ENCODE measurements at regions not wholly inside any gene's neighbourhood (a gene's known extent, or its start where the extent isn't known, plus 50 kb on each side); places are given as distances from the start of the nearest gene placed in this dataset.

DNA sequence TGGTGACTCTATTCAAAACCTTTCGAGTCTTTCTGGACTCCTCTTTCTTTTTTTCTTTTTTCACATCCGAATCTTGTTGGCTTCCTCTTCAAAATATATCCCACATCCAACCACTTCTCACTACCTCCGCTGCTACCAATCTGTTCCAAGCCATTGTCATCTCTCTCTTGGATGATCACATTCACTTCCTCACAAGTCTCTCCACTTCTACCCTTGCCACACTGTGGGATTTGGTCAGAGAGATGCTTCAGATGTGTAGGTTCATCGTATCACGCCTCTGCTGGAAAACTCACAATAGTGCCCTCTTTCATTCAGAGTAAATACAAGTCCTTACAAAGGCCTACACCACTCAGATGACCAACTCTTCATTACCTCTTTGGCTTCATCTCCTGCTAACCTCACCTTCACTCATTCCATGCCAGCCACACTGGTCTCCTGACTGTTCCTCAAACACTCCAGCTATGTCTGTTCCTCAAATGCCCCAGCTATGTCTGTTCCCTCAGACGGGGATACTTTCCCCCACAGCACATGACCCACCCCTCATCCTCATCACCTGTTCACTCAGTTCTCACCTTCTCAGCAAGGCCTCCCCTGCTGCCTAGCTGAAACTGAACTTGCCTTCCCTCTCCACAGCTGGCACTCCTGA lies 67.2 kb upstream of the PELI1 start (continued):
- TF ChIP-seq TOX (CRISPR knock-in tag; IDR thresholded peaks at IDR 0.05; ENCODE audit: borderline replicate concordance) (no peak), OSR1 (CRISPR knock-in tag; IDR thresholded peaks at IDR 0.05) (no peak)

- ATAC-seq: no peak
- TF ChIP-seq OSR1 (CRISPR knock-in tag; IDR thresholded peaks at IDR 0.05) (no peak), TCF4 (CRISPR knock-in tag; IDR thresholded peaks at IDR 0.05; ENCODE audit: borderline replicate concordance) (no peak), CSDC2 (CRISPR knock-in tag; IDR thresholded peaks at IDR 0.05) (no peak), ZNF70 (CRISPR knock-in tag; IDR thresholded peaks at IDR 0.05) (no peak), ARNTL (CRISPR knock-in tag; IDR thresholded peaks at IDR 0.05; ENCODE audit: borderline replicate concordance, low read depth) (no peak)
- TF ChIP-seq, protein P1, sequence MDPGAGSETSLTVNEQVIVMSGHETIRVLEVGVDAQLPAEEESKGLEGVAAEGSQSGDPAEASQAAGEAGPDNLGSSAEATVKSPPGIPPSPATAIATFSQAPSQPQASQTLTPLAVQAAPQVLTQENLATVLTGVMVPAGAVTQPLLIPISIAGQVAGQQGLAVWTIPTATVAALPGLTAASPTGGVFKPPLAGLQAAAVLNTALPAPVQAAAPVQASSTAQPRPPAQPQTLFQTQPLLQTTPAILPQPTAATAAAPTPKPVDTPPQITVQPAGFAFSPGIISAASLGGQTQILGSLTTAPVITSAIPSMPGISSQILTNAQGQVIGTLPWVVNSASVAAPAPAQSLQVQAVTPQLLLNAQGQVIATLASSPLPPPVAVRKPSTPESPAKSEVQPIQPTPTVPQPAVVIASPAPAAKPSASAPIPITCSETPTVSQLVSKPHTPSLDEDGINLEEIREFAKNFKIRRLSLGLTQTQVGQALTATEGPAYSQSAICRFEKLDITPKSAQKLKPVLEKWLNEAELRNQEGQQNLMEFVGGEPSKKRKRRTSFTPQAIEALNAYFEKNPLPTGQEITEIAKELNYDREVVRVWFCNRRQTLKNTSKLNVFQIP (CRISPR knock-in tag; IDR thresholded peaks at IDR 0.05; ENCODE audit: borderline replicate concordance, low read depth): no peak
These were observed 68.1 kb upstream of the PELI1 start for GRCh38 chr2:64212346-64212745.

GRCh38 chr2:64212801-64213321 lies 68.6 kb upstream of the PELI1 start:
- TF ChIP-seq ZNF565 (CRISPR knock-in tag; conservative IDR thresholded peaks at IDR 0.05; ENCODE audit: low read depth) (no peak), ZNF70 (CRISPR knock-in tag; IDR thresholded peaks at IDR 0.05) (no peak), OSR1 (CRISPR knock-in tag; IDR thresholded peaks at IDR 0.05) (no peak)
- TF ChIP-seq, protein P2, sequence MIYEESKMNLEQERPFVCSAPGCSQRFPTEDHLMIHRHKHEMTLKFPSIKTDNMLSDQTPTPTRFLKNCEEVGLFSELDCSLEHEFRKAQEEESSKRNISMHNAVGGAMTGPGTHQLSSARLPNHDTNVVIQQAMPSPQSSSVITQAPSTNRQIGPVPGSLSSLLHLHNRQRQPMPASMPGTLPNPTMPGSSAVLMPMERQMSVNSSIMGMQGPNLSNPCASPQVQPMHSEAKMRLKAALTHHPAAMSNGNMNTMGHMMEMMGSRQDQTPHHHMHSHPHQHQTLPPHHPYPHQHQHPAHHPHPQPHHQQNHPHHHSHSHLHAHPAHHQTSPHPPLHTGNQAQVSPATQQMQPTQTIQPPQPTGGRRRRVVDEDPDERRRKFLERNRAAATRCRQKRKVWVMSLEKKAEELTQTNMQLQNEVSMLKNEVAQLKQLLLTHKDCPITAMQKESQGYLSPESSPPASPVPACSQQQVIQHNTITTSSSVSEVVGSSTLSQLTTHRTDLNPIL (CRISPR knock-in tag; IDR thresholded peaks at IDR 0.05; ENCODE audit: low read depth): no peak
- no peak for ATAC-seq

- ATAC-seq: no peak
- TF ChIP-seq SNAI2 (CRISPR knock-in tag; IDR thresholded peaks at IDR 0.05) (no peak), GLIS3 (CRISPR knock-in tag; IDR thresholded peaks at IDR 0.05) (no peak), OSR1 (CRISPR knock-in tag; IDR thresholded peaks at IDR 0.05) (no peak), ISL1 (CRISPR knock-in tag; IDR thresholded peaks at IDR 0.05) (no peak), ZFP30 (CRISPR knock-in tag; IDR thresholded peaks at IDR 0.05) (no peak), TOX (CRISPR knock-in tag; IDR thresholded peaks at IDR 0.05; ENCODE audit: borderline replicate concordance) (no peak), ZFP3 (CRISPR knock-in tag; IDR thresholded peaks at IDR 0.05) (no peak), CSRNP3 (CRISPR knock-in tag; IDR thresholded peaks at IDR 0.05) (no peak), ZNF70 (CRISPR knock-in tag; IDR thresholded peaks at IDR 0.05) (no peak)
These were observed 69.5 kb upstream of the PELI1 start for GRCh38 chr2:64213532-64214275.

GRCh38 chr2:64214281-64215115 lies 70.3 kb upstream of the PELI1 start:
- TF ChIP-seq, protein P2 (CRISPR knock-in tag; IDR thresholded peaks at IDR 0.05; ENCODE audit: low read depth): no peak
- TF ChIP-seq PPARA (CRISPR knock-in tag; IDR thresholded peaks at IDR 0.05; ENCODE audit: borderline replicate concordance) (no peak), ZFP3 (CRISPR knock-in tag; IDR thresholded peaks at IDR 0.05) (no peak)
- TF ChIP-seq, protein P3, sequence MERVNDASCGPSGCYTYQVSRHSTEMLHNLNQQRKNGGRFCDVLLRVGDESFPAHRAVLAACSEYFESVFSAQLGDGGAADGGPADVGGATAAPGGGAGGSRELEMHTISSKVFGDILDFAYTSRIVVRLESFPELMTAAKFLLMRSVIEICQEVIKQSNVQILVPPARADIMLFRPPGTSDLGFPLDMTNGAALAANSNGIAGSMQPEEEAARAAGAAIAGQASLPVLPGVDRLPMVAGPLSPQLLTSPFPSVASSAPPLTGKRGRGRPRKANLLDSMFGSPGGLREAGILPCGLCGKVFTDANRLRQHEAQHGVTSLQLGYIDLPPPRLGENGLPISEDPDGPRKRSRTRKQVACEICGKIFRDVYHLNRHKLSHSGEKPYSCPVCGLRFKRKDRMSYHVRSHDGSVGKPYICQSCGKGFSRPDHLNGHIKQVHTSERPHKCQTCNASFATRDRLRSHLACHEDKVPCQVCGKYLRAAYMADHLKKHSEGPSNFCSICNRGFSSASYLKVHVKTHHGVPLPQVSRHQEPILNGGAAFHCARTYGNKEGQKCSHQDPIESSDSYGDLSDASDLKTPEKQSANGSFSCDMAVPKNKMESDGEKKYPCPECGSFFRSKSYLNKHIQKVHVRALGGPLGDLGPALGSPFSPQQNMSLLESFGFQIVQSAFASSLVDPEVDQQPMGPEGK (CRISPR knock-in tag; IDR thresholded peaks at IDR 0.05; ENCODE audit: borderline replicate concordance): no peak
- no peak for ATAC-seq

Data from SK-N-SH treated with all-trans-retinoic acid at 6 μM for 48 hours (cell line).